Memory B cell (primary cell): ENCODE measurements at regions not wholly inside any gene's neighbourhood (a gene's known extent, or its start where the extent isn't known, plus 50 kb on each side); places are given as distances from the start of the nearest gene placed in this dataset.

Experiments used
- ATAC-seq: fragments of 150-1000 bp; cut with Tn5 transposase; 2 replicates; pipeline ENCODE4 v1.10.0; 2021; ENCODE audit warnings: low read depth, mild to moderate bottlenecking, moderate library complexity
- DNase-seq, 2 donors: peaks; one replicate each; pipeline ENCODE4 v3.0.0; 2022; ENCODE audit warnings: low spot score in 2 of 2
- H3K27ac Mint-ChIP-seq: one replicate; pipeline ENCODE4 v1.8.0; 2022; ENCODE audit warnings: mild to moderate bottlenecking, moderate library complexity, mixed read lengths
- H3K27me3 Mint-ChIP-seq: one replicate; pipeline ENCODE4 v1.8.0; 2022; ENCODE audit warnings: mixed read lengths
- H3K36me3 Mint-ChIP-seq: one replicate; pipeline ENCODE4 v1.8.0; 2022; ENCODE audit warnings: mild to moderate bottlenecking, mixed read lengths
- H3K4me1 Mint-ChIP-seq: one replicate; pipeline ENCODE4 v1.8.0; 2022; ENCODE audit warnings: mixed read lengths
- H3K4me3 Mint-ChIP-seq: one replicate; pipeline ENCODE4 v1.8.0; 2022; ENCODE audit warnings: mild to moderate bottlenecking, moderate library complexity, mixed read lengths
- H3K9me3 Mint-ChIP-seq: one replicate; pipeline ENCODE4 v1.8.0; 2022; ENCODE audit warnings: mixed read lengths

- Mint-ChIP-seq H3K36me3 (no peaks in the 10 kb centered on the region), H3K4me1 (no peaks in the 10 kb centered on the region), H3K9me3 (no peaks in the 10 kb centered on the region), H3K4me3 (no peak overlapping the region), H3K27ac (no peak overlapping the region), H3K27me3 (peaks cover 14% of the 10 kb centered on the region)
- DNase-seq (no peak), ATAC-seq (no peak)
These were observed 71.4 kb downstream of the TLR4 start for GRCh38 chr9:117775591-117775990.

- H3K36me3 Mint-ChIP-seq: no peaks in the 10 kb centered on the region
- H3K9me3 Mint-ChIP-seq: no peaks in the 10 kb centered on the region
- DNase-seq (no peak), ATAC-seq (peak; percentile 29)
- H3K4me3 Mint-ChIP-seq: no peak overlapping the region
- H3K27me3 Mint-ChIP-seq: peaks cover 10% of the 10 kb centered on the region
- H3K4me1 Mint-ChIP-seq: no peaks in the 10 kb centered on the region
- H3K27ac Mint-ChIP-seq: no peak overlapping the region
These were observed 73.6 kb downstream of the TLR4 start for GRCh38 chr9:117777823-117778222.

GRCh38 chr9:117779760-117780159, 75.6 kb downstream of the TLR4 start:
- Mint-ChIP-seq H3K36me3 (no peaks in the 10 kb centered on the region), H3K9me3 (no peaks in the 10 kb centered on the region), H3K27ac (no peak overlapping the region), H3K27me3 (peaks cover 2% of the 10 kb centered on the region), H3K4me1 (no peaks in the 10 kb centered on the region), H3K4me3 (no peak overlapping the region)
- DNase-seq (no peak), ATAC-seq (no peak)

GRCh38 chr9:117782931-117783788, 79.0 kb downstream of the TLR4 start:
- Mint-ChIP-seq H3K4me1 (no peaks in the 10 kb centered on the region), H3K4me3 (no peak overlapping the region), H3K27me3 (no peaks in the 10 kb centered on the region), H3K36me3 (no peaks in the 10 kb centered on the region), H3K9me3 (no peaks in the 10 kb centered on the region), H3K27ac (no peak overlapping the region)
- ATAC-seq (peak; percentile 62), DNase-seq (peak; percentile 58 to 61)

GRCh38 chr9:117783828-117784227, 79.6 kb downstream of the TLR4 start:
- no peak overlapping the region for H3K27ac Mint-ChIP-seq
- H3K4me1 Mint-ChIP-seq: no peaks in the 10 kb centered on the region
- H3K27me3 Mint-ChIP-seq: no peaks in the 10 kb centered on the region
- H3K36me3 Mint-ChIP-seq: no peaks in the 10 kb centered on the region
- DNase-seq (peak; percentile 24 to 51), ATAC-seq (peak; percentile 81)
- H3K4me3 Mint-ChIP-seq: no peak overlapping the region
- no peaks in the 10 kb centered on the region for H3K9me3 Mint-ChIP-seq

GRCh38 chr9:117784996-117785395, 80.8 kb downstream of the TLR4 start:
- Mint-ChIP-seq H3K27ac (no peak overlapping the region), H3K27me3 (no peaks in the 10 kb centered on the region), H3K9me3 (no peaks in the 10 kb centered on the region), H3K4me1 (no peaks in the 10 kb centered on the region), H3K36me3 (no peaks in the 10 kb centered on the region), H3K4me3 (no peak overlapping the region)
- DNase-seq: no peak
- no peak for ATAC-seq

GRCh38 chr9:117787746-117788145, 83.5 kb downstream of the TLR4 start:
- H3K36me3 Mint-ChIP-seq: peaks cover 2% of the 10 kb centered on the region
- no peak overlapping the region for H3K4me3 Mint-ChIP-seq
- no peak overlapping the region for H3K27ac Mint-ChIP-seq
- H3K4me1 Mint-ChIP-seq: no peaks in the 10 kb centered on the region
- peaks cover 2% of the 10 kb centered on the region for H3K9me3 Mint-ChIP-seq
- ATAC-seq (no peak), DNase-seq (no peak)
- H3K27me3 Mint-ChIP-seq: no peaks in the 10 kb centered on the region

- ATAC-seq: no peak
- no peaks in the 10 kb centered on the region for H3K4me1 Mint-ChIP-seq
- H3K36me3 Mint-ChIP-seq: peaks cover 4% of the 10 kb centered on the region
- no peak overlapping the region for H3K4me3 Mint-ChIP-seq
- peaks cover 4% of the 10 kb centered on the region for H3K9me3 Mint-ChIP-seq
- H3K27me3 Mint-ChIP-seq: peaks cover 13% of the 10 kb centered on the region
- DNase-seq: no peak
- no peak overlapping the region for H3K27ac Mint-ChIP-seq
These were observed 91.1 kb downstream of the TLR4 start for GRCh38 chr9:117795271-117795670.

- H3K27ac Mint-ChIP-seq: no peak overlapping the region
These were observed 92.5 kb downstream of the TLR4 start for GRCh38 chr9:117796681-117797080.

GRCh38 chr9:117800389-117800788, 96.2 kb downstream of the TLR4 start:
- peaks cover 2% of the 10 kb centered on the region for H3K36me3 Mint-ChIP-seq
- no peak overlapping the region for H3K27ac Mint-ChIP-seq
- H3K4me1 Mint-ChIP-seq: no peaks in the 10 kb centered on the region
- peaks cover 2% of the 10 kb centered on the region for H3K9me3 Mint-ChIP-seq
- no peak for DNase-seq
- peaks cover 26% of the 10 kb centered on the region for H3K27me3 Mint-ChIP-seq
- no peak overlapping the region for H3K4me3 Mint-ChIP-seq
- no peak for ATAC-seq

More at GRCh38 chr9:117796681-117797080, 92.5 kb downstream of the TLR4 start:
- DNase-seq: no peak
- ATAC-seq: no peak
- Mint-ChIP-seq H3K4me1 (no peaks in the 10 kb centered on the region), H3K9me3 (peaks cover 2% of the 10 kb centered on the region), H3K4me3 (no peak overlapping the region), H3K36me3 (peaks cover 2% of the 10 kb centered on the region), H3K27me3 (peaks cover 15% of the 10 kb centered on the region)

- DNase-seq: no peak
- H3K27ac Mint-ChIP-seq: no peak overlapping the region
- no peak for ATAC-seq
- H3K27me3 Mint-ChIP-seq: peaks cover 26% of the 10 kb centered on the region
- no peak overlapping the region for H3K4me3 Mint-ChIP-seq
- peaks cover 2% of the 10 kb centered on the region for H3K4me1 Mint-ChIP-seq
- no peaks in the 10 kb centered on the region for H3K36me3 Mint-ChIP-seq
- H3K9me3 Mint-ChIP-seq: peaks cover 1% of the 10 kb centered on the region
These were observed 105.5 kb downstream of the TLR4 start for GRCh38 chr9:117809751-117810150.

- Mint-ChIP-seq H3K4me3 (no peak overlapping the region), H3K27me3 (peaks cover 19% of the 10 kb centered on the region), H3K4me1 (peaks cover 12% of the 10 kb centered on the region), H3K9me3 (no peaks in the 10 kb centered on the region), H3K36me3 (no peaks in the 10 kb centered on the region), H3K27ac (no peak overlapping the region)
- DNase-seq: peak in 1 of 2 donors; percentile 4
- peak; percentile 94 for ATAC-seq
These were observed 111.1 kb downstream of the TLR4 start for GRCh38 chr9:117815315-117815714.

GRCh38 chr9:117815948-117816347, 111.7 kb downstream of the TLR4 start:
- H3K27ac Mint-ChIP-seq: no peak overlapping the region
- peaks cover 17% of the 10 kb centered on the region for H3K27me3 Mint-ChIP-seq
- peaks cover 12% of the 10 kb centered on the region for H3K4me1 Mint-ChIP-seq
- no peak for DNase-seq
- H3K4me3 Mint-ChIP-seq: no peak overlapping the region
- peaks cover 2% of the 10 kb centered on the region for H3K9me3 Mint-ChIP-seq
- ATAC-seq: no peak
- no peaks in the 10 kb centered on the region for H3K36me3 Mint-ChIP-seq

- Mint-ChIP-seq H3K4me3 (no peak overlapping the region), H3K9me3 (peaks cover 2% of the 10 kb centered on the region), H3K27me3 (peaks cover 15% of the 10 kb centered on the region), H3K4me1 (peaks cover 26% of the 10 kb centered on the region), H3K36me3 (no peaks in the 10 kb centered on the region), H3K27ac (no peak overlapping the region)
- no peak for ATAC-seq
- DNase-seq: no peak
These were observed 117.8 kb downstream of the TLR4 start for GRCh38 chr9:117821954-117822353.

- DNase-seq (no peak), ATAC-seq (no peak)
- H3K27me3 Mint-ChIP-seq: peaks cover 11% of the 10 kb centered on the region
- no peaks in the 10 kb centered on the region for H3K36me3 Mint-ChIP-seq
- H3K27ac Mint-ChIP-seq: no peak overlapping the region
- H3K9me3 Mint-ChIP-seq: peaks cover 2% of the 10 kb centered on the region
- peaks cover 26% of the 10 kb centered on the region for H3K4me1 Mint-ChIP-seq
- H3K4me3 Mint-ChIP-seq: no peak overlapping the region
These were observed 119.4 kb downstream of the TLR4 start for GRCh38 chr9:117823576-117823975.
